ENCODE measurements at regions not wholly inside any gene's neighbourhood (a gene's known extent, or its start where the extent isn't known, plus 50 kb on each side); places are given as distances from the start of the nearest gene placed in this dataset.

- no peak for TF ChIP-seq CTCF (IDR thresholded peaks at IDR 0.05; ENCODE audit: insufficient read depth, low read length, severe bottlenecking)
- H3K4me3 ChIP-seq (ENCODE audit: low read depth, low read length): no peak overlapping the region
- H3K36me3 ChIP-seq (ENCODE audit: control insufficient read depth, insufficient read depth, low read length): no peaks in the 10 kb centered on the region
- FAIRE-seq (no peak), DNase-seq (ENCODE audit: low read depth) (no peak)
- H3K27me3 ChIP-seq (ENCODE audit: control insufficient read depth, insufficient read depth, low read length): no peaks in the 10 kb centered on the region
These were observed 274.4 kb upstream of the RORA start for GRCh38 chr15:61503383-61503969.

- no peaks in the 10 kb centered on the region for H3K27me3 ChIP-seq (ENCODE audit: control insufficient read depth, insufficient read depth, low read length)
- no peak for TF ChIP-seq CTCF (IDR thresholded peaks at IDR 0.05; ENCODE audit: insufficient read depth, low read length, severe bottlenecking)
- H3K36me3 ChIP-seq (ENCODE audit: control insufficient read depth, insufficient read depth, low read length): no peaks in the 10 kb centered on the region
- no peak overlapping the region for H3K4me3 ChIP-seq (ENCODE audit: low read depth, low read length)
- FAIRE-seq (peak; percentile 50), DNase-seq (ENCODE audit: low read depth) (no peak)
These were observed 272.8 kb upstream of the RORA start for GRCh38 chr15:61501815-61502389.

DNA sequence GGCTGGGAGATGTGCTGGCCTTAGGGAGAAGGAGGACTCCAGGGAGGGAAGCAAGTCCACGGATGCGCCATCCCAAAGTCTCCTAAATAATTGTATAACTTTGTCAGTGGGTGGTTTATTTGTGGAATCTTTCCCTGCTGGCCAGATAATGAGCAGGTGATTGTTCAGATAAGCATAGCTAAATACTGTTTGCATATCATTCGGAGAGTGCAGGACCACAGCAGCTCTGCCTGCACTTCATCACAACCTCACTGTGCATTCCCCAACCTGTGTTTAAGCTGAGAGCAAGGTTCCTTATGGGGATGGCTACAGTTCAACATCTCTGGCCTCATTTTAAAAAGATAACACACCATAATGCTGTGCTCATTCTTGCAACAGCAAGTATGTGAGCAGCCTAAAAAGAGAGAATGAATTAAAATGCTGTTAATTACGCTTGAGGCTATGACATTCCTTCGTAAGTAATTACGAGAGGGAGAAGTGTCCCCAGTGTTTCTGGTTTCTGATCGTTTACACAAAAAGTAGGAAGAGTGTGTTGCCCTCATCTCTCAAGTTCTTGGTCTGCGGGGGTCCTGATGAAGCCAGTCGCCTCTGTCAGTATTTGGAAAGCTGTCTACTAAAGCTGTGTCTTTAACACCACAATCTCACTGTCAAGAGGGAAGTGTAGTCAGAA lies 272.0 kb upstream of the RORA start:
- no peak for TF ChIP-seq CTCF (IDR thresholded peaks at IDR 0.05; ENCODE audit: insufficient read depth, low read length, severe bottlenecking)
- no peak for DNase-seq (ENCODE audit: low read depth)
- FAIRE-seq: no peak
- H3K36me3 ChIP-seq (ENCODE audit: control insufficient read depth, insufficient read depth, low read length): no peaks in the 10 kb centered on the region
- H3K4me3 ChIP-seq (ENCODE audit: low read depth, low read length): no peak overlapping the region
- H3K27me3 ChIP-seq (ENCODE audit: control insufficient read depth, insufficient read depth, low read length): no peaks in the 10 kb centered on the region

DNA sequence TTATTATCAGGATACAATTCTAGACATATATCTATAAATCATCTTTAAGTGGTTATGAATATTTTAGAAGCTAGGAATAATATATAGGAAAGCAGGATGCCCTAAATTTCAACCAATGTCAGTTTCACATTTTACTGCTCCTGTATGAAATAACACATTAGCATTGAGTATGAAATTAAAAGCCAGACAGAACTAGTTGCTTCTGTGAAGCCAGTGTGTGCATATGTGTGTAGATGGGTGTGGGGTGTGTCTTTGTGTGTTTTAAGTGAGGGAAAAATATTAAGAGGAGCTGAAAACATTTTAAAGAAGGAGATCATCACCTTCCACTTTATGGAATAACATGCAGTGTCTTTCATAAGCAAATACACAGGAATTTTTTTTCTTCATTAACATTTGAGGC lies 271.4 kb upstream of the RORA start:
- FAIRE-seq: no peak
- TF ChIP-seq CTCF (IDR thresholded peaks at IDR 0.05; ENCODE audit: insufficient read depth, low read length, severe bottlenecking): no peak
- DNase-seq (ENCODE audit: low read depth): no peak
- no peaks in the 10 kb centered on the region for H3K36me3 ChIP-seq (ENCODE audit: control insufficient read depth, insufficient read depth, low read length)
- H3K4me3 ChIP-seq (ENCODE audit: low read depth, low read length): no peak overlapping the region
- H3K27me3 ChIP-seq (ENCODE audit: control insufficient read depth, insufficient read depth, low read length): no peaks in the 10 kb centered on the region

- no peak for TF ChIP-seq CTCF (IDR thresholded peaks at IDR 0.05; ENCODE audit: insufficient read depth, low read length, severe bottlenecking)
- no peaks in the 10 kb centered on the region for H3K36me3 ChIP-seq (ENCODE audit: control insufficient read depth, insufficient read depth, low read length)
- FAIRE-seq: no peak
- no peak overlapping the region for H3K4me3 ChIP-seq (ENCODE audit: low read depth, low read length)
- no peak for DNase-seq (ENCODE audit: low read depth)
- no peaks in the 10 kb centered on the region for H3K27me3 ChIP-seq (ENCODE audit: control insufficient read depth, insufficient read depth, low read length)
These were observed 270.3 kb upstream of the RORA start for GRCh38 chr15:61499376-61499775.

All from bronchial epithelial cell (primary cell).